COLO829 (cell line): ENCODE measurements at regions not wholly inside any gene's neighbourhood (a gene's known extent, or its start where the extent isn't known, plus 50 kb on each side); places are given as distances from the start of the nearest gene placed in this dataset.
"Not testable (repeated sequence)": the region's sequence is repeated elsewhere in the genome, so short reads cannot be mapped to it uniquely, and the experiment has no call there.

ENCODE experiments used
- DNase-seq: peaks from one replicate; pipeline ENCODE4 v3.0.0; 2012; ENCODE audit warnings: low spot score

DNA sequence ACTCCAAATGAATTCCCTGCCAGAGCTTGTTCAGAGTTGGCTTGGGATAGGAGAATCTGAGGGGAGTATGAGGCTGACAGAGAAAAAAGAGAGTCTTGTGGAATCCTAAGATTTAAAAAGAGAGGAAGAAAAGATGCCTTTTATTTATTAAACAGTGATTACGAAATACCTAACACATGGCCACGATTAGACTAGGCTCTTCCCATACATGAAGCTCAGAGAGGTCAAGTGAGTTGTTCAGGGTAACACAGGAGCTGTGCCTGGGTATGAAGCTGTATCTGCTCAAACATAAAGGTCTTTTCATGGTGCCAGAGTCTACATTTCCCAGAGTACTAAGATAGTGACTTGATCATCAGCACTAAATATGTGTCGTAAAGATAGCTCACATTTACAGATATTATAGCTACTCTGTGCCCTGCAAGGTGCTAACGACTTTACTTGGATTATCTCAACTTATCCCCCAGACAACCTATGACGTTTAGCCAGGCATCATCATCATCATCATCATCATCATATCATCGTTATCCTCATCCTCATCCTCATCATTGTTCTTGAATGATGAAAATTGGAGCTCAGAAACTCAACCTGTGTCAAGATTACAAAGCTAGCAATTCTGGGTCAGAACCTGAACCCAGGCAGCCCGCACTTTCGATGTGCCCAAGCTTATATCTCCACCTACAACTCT lies 500.8 kb downstream of the NPIPA7 start:
- DNase-seq: no peak

DNA sequence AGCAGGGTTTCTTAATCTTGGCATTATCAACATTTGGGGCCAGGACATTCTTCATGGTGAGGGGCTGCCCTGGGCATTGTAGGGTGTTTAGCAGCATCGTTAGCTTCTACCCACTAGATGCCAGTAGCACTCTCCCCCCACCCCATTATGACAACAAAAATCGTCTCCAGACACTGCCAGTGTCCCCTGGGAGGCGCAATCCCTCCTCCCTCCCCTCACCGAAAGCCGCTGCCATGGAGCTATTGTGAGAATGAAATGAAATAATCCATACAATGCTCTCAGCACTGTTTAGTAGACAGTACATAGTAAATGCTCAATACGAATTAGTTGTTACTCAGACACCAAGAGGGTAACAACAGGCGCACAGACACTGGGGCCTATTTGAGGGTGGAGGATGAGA lies 502.9 kb downstream of the NPIPA7 start:
- DNase-seq: no peak

DNA sequence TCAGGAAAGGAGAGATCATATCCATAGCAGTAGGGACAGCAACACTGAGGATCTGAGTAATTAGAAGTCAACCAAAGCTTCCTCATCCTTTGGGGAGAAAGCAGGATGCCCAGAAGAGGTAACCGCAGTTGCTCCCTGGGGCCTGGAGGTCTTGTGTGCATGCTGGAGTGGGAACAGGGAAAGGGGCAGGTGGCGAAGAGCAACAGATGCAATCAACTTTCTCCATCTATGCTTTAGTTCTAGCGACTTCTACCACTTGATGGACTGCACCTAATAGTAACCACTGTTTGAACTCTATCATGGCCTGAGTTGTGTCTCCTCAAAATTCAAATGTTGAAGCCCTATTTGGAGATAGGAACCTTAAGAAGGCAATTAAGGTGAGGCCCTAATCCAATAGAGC lies 503.8 kb downstream of the NPIPA7 start:
- no peak for DNase-seq

DNA sequence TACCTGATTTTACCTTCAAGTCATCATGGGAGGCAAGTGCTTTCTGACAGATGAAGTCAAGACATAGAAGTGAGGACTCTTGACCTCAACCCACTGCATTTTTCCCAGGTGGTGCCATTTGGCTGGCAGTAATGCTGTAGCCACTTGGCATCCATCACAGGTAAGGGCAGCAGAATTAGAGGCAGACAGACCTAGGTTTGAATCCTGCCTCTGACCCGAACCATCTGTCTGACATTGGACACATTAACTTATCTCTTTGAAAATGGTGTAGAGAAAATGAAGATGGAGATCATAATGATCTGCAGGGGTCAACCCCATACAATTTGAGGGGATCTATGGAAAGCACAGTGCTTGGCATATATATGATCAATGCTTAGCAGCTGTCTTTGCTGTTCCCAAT lies 505.5 kb downstream of the NPIPA7 start:
- no peak for DNase-seq

DNA sequence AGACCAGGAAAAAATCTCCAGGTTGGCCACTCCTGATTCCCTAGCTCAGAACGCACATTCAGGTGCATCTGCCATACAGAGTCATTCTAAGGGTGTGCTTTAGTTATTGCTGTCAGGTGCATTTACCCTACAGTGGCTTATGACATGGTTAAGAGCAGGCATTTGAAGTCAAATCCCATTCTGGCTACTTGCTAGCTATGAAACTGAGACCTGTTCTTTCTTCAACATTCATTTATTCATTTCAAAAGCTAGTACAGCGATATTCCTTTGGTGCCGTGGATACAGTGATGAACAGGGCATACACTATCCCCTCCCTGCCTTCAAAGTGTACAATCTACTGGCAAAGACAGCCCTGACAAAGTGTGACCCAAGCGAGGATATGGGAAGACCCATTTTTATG lies 508.3 kb downstream of the NPIPA7 start:
- no peak for DNase-seq

DNA sequence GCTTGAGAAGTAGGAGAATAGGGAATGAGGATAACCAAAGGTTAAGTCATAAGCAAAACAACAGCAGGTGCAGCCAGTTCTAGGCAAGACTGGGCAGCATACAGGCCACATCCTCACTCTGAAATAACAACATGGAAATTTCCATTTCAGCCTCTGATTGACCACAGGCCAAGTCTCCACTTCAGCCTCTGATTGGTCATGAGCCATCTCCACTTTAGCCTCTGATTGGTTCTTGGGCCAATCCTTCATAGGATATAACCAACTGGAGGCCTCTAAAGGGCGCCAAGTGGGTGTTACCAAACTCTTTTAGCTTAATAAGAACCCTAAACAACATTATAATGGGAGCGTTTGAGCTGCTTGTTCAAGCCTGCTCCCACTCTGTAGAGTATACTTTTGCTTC lies 512.0 kb downstream of the NPIPA7 start:
- DNase-seq: no peak

DNA sequence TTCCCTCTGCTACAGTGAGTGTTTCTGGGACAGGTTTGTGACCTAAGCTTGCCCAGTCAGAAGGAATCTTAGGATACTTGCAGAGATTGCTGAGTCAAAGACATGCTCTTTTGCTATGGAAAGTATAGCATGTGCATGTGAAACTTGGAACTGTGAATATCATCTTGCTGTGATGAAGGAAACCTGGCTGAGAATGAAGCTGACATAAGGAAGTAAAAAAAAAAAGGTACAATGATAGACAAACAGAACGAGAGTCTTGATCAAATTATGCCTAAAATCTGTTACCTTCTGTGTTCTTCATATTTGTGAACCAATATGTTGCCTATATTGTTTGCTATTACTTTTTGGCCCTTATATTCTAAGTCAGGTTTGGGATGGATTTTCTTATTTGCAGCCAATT lies 525.7 kb downstream of the NPIPA7 start:
- no peak for DNase-seq

DNA sequence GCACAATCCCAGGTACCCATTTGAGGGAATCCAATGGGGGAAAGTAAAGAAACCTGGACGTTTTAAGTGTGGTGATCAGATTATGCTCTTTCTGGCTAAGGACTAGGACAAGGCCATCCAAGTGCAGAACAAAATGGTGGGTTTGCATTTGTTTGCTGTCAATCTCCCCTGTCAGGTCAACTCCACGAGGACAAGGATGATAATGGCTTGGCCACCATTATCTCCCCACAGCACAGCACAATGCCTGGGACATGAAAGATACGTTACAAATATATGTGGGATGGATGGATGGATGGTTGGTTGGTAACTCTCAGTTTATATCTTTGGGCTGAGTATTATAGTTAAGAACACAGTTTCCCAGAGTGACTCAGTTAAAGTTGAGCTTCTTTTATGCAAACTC lies 526.9 kb downstream of the NPIPA7 start:
- no peak for DNase-seq

DNA sequence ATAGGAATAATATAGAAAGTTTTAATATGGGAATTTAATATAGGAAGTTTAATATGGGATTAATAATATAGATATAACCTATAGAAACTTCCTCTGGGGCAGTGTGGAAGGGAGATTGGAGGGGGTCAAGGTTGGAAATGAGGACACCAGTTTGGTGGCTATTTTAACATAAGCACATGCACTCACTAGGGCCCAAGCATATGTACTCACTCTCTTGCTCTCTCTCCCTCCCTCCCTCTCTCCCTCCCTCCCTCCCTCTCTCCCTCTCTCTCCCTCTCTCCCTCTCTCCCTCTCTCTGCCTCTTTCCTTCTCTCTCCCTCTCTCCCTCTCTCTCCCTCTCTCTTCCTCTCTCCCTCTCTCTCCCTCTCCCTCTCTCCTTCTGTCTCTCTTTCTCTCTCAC lies 528.1 kb downstream of the NPIPA7 start:
- DNase-seq: no peak

DNA sequence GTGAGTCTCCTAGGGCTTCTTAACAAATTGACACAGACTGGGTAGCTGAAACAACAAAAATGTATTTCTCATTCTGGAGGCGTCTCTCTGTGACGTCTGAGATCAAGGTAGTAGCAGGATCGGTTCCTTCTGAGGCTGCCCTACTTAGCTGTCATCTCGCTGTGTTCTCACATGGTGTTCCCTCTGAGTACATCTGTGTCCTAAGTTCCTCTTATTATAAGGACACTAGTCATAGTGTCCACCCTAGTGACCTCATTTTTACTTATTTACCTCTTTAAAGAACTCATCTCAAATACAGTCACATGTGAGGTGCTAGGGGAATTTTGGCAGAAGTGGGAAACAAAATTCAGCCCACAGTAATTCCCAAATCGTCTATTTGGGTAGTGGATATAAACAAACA lies 529.1 kb downstream of the NPIPA7 start:
- no peak for DNase-seq

DNA sequence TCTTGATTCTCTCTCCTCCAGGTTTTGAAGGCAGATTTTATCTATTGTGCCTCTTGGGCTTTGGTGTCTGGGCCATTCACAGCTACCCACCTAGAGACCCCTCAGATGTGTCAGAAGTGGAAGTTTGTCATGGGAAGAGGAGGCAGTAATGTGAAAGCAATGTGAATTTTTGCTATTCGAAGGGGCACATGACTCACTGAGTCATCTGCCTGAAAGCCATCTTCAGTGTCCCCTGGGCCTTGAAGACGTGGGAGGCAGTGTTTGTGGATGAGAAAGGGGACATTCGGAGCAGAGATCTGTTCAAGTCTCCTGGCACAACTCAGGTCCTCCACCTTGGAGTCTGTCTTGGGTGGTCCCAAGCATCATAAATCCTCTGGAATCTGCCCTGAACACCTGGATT lies 530.2 kb downstream of the NPIPA7 start:
- no peak for DNase-seq

DNA sequence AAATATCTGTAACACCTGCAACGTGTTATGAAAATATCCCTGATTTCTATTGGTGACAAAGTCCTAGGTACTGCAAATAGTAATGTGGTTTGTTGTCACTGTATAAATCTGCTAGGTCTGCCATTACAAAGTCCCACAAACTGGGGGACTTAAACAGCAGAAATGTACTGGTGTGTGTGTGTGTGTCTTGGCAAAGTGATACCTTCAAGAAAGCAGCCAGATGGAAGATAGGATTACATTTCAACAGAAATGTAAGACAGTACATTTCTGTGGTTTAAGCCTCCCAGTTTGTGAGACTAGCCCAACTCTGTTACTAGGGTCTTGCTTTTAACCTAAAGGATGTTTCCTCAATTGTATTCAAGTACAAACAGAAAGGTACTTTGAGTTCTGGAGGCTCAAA lies 531.7 kb downstream of the NPIPA7 start:
- no peak for DNase-seq

DNA sequence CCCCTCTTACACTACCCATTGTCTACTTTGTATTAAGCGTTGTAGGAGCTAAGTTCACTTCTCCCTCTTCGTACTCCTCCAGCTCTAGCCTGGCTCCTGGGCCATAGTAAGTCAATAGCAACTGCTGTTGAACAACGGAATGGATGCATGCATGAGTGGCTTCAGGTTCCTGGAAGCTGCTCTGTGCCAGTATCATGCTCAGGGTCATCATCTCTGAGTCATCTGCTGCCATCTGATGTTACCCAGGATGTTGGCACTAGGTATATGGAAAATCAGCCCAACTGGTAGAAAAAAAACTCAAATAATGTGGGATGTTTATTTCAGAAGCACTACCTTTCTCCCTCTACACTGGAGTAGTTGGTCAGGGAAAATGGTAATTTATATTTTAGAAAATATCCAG lies 536.8 kb downstream of the NPIPA7 start:
- no peak for DNase-seq

DNA sequence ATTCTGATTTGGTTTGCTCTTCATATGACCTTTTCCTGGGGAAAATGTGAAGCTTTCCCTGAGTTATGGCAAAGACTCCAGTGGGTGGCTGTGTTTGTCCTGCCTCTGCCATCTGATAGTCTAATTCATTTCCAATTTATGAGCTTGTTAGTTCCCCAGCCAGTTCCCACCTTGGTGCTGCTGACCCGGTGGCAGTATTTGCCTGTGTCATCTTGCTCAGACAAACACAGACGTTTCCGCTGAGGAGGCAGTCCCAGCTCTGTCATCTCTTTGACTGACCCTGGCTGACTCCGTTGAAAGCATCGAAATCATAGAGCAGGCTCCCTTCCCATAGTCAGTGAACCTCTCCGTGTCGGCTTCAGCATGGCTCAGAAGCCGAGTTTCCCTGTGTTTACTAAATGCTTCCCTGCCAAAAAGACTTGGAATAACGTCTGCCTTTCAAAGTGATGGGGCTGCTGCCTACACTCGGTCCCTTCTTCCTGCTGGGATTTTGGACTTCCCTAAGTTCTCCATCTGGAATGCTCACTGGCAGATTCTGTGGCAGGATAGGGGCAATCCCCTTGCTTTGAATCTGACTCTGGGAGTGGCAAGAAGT lies 538.3 kb downstream of the NPIPA7 start:
- DNase-seq: no peak

DNA sequence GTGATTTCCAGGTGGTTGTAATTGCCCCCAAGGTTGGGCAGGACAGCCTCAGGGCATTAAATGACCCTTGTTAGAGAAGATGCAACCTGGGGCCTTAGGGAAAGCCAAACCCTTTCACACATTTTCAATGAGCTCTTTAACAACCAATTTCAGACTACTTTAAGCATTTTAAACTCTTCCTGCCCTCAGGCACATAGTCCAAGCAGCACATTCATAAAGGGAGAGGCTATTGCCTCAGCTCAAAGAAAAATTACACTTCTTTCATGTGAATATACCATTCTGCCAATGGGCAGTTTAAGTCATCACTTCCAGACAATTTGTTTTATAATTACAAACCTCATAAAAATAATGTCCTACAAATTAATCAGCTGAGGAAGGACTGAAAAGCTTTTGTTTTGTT lies 544.5 kb downstream of the NPIPA7 start:
- DNase-seq: no peak

DNA sequence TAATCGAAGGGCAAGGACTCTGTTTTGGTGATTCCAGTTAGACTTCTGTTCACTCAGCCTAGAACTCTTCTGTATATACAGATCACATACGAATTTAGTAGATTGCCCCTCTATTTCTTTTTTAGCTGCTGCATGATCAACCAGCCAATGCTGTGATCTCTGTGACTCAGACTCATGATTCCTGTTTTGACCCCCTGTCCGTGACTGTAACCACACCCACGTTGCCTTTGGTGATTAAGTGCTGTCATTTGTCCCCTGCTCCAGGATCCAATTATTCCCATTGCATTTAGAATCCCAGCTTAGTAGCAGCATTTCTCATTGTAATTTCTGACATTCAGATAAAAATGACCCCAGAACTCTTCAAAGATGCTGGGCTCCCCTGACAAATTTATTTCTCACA lies 545.7 kb downstream of the NPIPA7 start:
- DNase-seq: no peak

DNA sequence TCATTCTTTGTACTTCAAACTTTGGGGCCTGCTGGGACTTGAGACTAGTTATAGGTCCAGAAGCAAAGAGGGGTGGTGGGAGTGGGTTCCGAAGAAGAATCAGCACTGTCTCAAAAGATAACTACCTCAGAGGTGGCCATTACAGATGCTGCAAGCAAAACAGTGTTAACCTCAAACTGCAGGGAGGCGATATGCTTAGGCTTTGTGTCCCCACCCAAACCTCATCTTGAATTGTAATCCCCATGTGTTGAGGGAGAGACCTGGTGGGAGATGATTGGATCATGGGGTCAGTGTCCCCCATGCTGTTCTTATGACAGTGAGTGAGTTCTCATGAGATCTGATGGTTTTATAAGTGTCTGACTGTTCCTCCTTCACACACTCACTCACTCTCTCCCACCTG lies 545.3 kb downstream of the XYLT1 start:
- DNase-seq: no peak

DNA sequence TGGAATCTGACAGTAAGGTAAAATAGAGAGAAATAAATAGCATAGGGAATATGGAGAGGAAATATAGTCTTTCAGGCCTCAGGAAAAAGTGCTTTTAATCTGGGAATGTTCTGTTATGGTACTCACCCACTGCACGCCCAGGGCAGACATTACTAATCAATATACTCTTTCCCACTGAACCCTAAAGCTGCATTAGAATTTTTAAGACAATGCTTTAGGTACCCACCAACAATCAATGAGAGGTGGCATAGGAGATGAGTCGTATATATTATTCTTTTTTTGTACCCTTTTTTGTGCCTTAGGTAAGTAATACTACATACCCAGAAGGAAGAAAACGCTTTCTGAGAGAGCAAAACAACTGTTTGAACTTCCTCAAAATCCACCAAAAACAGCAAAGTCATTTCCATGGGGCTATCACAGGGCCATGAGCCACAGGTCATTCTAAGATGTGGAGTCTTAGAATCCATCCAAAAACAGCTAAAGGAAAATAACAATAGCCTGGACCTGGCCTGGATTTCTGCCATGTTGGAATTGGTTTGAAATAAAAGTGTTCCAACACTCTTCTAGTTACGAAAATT lies 542.1 kb downstream of the XYLT1 start:
- DNase-seq: no peak

DNA sequence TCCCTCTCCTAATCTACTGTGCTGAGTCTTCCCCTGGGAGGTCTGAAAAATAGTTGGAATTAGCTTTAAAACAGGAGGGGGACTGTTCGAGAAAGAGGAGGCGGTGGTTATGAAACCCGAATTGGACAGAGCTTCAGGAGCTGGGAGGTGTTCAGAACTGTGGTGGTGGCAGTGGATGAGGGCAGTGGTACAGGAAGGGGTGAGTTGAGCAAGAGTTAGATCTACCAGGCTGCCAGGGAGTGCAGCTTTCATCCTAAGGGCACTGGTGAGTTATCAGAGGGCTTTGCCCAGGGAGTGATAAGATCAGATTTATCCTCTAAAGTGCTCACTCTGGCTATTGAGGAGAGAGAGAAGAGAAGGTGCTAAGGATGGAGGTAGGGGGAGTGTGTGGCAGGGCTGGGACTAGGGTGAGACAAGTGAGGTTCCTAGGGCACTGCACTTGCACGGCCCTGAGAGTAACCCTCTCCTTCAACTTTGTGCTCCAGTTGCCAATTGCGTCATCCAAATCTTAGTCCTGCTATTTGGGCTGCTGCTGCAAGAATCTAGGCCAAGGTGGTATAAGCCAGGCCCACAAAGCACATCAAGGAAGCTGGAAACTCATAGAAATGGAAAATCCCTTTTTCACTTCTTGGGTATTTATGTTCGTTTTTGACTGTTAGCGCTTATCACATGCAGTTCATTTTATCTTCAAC lies 540.3 kb downstream of the XYLT1 start:
- DNase-seq: no peak

DNA sequence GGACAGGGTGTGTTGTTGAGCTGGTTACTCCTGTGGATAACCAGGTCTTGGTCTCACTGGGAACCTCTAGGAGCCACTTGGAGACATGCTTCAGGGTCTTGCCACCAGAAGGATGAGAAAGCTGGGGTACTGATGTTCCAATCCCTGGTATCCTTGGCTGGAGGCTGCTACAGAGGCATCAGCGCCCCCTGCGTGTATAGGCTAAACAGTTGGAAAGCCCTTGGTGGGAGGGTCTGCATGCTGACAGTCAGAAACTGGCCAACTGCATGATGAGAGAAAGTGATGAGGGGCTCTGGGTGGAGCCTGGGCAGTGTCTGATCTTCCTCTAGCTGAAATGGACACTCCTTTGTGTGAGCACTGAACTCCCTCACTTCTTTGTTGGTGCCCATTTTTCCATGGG lies 536.9 kb downstream of the XYLT1 start:
- DNase-seq: no peak

DNA sequence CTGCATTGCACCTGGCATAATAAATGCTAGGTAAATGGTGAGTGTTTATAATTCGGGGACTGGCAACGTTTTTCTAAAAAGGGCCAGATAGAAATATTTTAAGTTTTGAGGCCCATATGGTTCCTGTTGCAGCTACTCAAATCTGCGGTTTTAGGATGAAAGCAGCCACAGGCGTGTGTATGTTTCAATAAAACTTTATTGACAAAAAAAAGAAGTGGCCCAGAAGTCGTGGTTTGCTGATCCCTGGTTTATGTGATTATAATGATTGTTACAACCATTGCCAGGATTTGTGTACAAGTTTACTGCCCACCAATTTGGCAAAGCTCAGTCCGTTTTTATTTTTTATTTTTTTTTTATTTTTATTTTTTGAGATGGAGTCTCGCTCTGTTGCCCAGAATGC lies 536.1 kb downstream of the XYLT1 start:
- DNase-seq: no peak

DNA sequence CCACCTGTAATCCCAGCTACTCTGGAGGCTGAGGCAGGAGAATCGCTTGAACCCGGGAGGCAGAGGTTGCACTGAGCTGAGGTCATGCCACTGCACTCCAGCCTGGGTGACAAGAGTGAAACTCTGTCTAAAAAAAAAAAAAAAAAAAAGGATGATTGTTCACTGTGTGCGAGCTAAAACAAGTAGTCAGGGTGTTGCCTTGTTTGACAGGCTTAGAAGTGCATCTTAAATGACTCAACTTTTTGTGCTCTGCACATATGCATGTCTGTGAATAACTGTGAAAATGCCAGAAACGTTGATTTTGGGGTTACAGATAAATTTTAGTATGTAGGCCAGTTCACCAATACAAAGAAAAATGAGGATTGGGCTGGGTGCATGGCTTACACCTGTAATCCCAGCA lies 534.9 kb downstream of the XYLT1 start:
- not testable (repeated sequence) for DNase-seq

DNA sequence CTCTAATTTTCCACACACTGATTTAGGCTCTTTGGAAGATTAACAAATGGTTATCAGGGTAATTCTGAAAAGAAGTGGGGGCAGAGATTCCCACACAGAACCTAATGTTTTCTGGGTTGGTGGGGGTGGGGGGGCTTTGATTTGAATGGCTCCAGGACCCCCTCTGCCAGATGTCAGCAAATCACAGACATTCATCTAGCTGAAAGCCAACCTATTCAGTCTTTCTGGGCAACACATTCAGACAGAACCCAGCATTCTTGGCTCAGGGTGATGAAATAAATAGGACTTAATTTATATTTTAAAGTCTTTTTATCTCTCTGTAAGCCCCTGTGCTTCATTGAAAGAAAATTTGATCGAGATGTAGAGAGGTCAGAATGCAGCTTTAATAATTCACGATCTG lies 533.2 kb downstream of the XYLT1 start:
- DNase-seq: no peak
